Fibroblast of the aortic adventitia (primary cell): ENCODE measurements at regions not wholly inside any gene's neighbourhood (a gene's known extent, or its start where the extent isn't known, plus 50 kb on each side); places are given as distances from the start of the nearest gene placed in this dataset.

ENCODE experiments used
- DNase-seq: peaks from one replicate; pipeline ENCODE4 v3.0.0-alpha.2; 2010; ENCODE audit warnings: low read depth
- H3K4me3 ChIP-seq: 2 replicates; pipeline ENCODE4 v1.5.1; 2011; ENCODE audit warnings: low read depth, mild to moderate bottlenecking, control low read depth, low read length, moderate library complexity
- CTCF ChIP-seq: IDR thresholded peaks from 2 replicates; pipeline ENCODE4 v1.5.1; 2011; ENCODE audit warnings: mild to moderate bottlenecking, low read length, control low read depth, inconsistent platforms; ENCODE audit not compliant: insufficient read depth

GRCh38 chr1:68370101-68370915 is 79.4 kb downstream of the RPE65 start:
- TF ChIP-seq CTCF = no peak
- DNase-seq = no peak
- no peak overlapping the region for H3K4me3 ChIP-seq

- DNase-seq = no peak
- TF ChIP-seq CTCF = no peak
- H3K4me3 ChIP-seq = no peak overlapping the region
These were observed 83.2 kb downstream of the RPE65 start for GRCh38 chr1:68366572-68366971.

- no peak for DNase-seq
- TF ChIP-seq CTCF = no peak
These were observed 83.9 kb downstream of the RPE65 start for GRCh38 chr1:68365709-68366382.

GRCh38 chr1:68363339-68363738 is 86.4 kb downstream of the RPE65 start:
- DNase-seq = no peak
- H3K4me3 ChIP-seq = no peak overlapping the region
- no peak for TF ChIP-seq CTCF

More at GRCh38 chr1:68365709-68366382, 83.9 kb downstream of the RPE65 start:
- no peak overlapping the region for H3K4me3 ChIP-seq

GRCh38 chr1:68361346-68361910 is 88.3 kb downstream of the RPE65 start:
- DNase-seq = peak; percentile 45
- no peak for TF ChIP-seq CTCF

GRCh38 chr1:68359045-68359444 is 90.7 kb downstream of the RPE65 start:
- TF ChIP-seq CTCF = no peak
- no peak overlapping the region for H3K4me3 ChIP-seq
- peak; percentile 37 for DNase-seq

More at GRCh38 chr1:68361346-68361910, 88.3 kb downstream of the RPE65 start:
- H3K4me3 ChIP-seq = no peak overlapping the region
